AG09309 (cell line): ENCODE measurements at regions not wholly inside any gene's neighbourhood (a gene's known extent, or its start where the extent isn't known, plus 50 kb on each side); places are given as distances from the start of the nearest gene placed in this dataset.

Experiments
- DNase-seq: peaks from one replicate; pipeline ENCODE4 v3.0.0-alpha.2; 2010; ENCODE audit warnings: low read depth
- H3K4me3 ChIP-seq: 2 replicates; pipeline ENCODE4 v1.5.1; 2011; ENCODE audit warnings: mild to moderate bottlenecking, low read depth, low read length, moderate library complexity; ENCODE audit not compliant: control insufficient read depth
- TF ChIP-seq, protein P1 (sequence below): IDR thresholded peaks from 2 replicates; pipeline ENCODE4 v1.5.1; 2011; ENCODE audit warnings: mild to moderate bottlenecking, low read depth, low read length, inconsistent platforms; ENCODE audit not compliant: insufficient read depth, control insufficient read depth; ENCODE audit errors: missing control alignments

DNA sequence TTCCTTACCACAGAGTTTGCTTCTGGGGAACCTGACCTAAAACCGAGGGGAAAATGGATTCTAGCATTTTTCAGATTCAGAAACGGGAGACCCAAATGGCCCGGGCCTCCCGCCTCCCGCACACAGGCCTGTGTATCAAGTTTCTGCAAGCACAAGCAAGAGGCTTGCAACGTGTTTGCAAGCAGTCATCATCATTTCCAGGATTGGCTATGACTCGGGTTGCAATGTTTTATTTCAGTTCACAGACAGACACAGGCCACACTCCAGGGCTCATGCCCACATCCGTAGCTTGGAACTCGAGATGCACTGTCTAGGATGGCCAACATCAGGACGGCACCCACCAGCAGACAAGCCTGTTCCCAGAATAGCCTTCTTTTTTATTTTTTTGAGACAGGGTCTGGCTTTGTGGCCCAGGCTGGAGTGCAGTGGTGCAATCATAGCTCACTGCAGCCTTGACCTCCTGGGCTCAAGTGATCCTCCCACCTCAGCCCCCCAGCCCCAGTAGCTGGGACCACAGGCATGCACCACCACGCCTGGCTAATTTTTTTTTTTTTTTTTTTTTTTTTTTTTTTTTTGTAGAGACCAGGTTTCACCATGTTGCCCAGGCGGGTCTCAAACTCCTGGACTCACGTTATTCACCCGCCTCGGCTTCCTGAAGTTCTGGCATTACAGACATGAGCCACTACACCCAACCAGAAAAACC lies 68.1 kb upstream of the FOXK1 start:
- TF ChIP-seq, protein P1, sequence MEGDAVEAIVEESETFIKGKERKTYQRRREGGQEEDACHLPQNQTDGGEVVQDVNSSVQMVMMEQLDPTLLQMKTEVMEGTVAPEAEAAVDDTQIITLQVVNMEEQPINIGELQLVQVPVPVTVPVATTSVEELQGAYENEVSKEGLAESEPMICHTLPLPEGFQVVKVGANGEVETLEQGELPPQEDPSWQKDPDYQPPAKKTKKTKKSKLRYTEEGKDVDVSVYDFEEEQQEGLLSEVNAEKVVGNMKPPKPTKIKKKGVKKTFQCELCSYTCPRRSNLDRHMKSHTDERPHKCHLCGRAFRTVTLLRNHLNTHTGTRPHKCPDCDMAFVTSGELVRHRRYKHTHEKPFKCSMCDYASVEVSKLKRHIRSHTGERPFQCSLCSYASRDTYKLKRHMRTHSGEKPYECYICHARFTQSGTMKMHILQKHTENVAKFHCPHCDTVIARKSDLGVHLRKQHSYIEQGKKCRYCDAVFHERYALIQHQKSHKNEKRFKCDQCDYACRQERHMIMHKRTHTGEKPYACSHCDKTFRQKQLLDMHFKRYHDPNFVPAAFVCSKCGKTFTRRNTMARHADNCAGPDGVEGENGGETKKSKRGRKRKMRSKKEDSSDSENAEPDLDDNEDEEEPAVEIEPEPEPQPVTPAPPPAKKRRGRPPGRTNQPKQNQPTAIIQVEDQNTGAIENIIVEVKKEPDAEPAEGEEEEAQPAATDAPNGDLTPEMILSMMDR, result no peak
- peak overlapping the region; percentile 33 for H3K4me3 ChIP-seq
- peak; percentile 64 for DNase-seq

DNA sequence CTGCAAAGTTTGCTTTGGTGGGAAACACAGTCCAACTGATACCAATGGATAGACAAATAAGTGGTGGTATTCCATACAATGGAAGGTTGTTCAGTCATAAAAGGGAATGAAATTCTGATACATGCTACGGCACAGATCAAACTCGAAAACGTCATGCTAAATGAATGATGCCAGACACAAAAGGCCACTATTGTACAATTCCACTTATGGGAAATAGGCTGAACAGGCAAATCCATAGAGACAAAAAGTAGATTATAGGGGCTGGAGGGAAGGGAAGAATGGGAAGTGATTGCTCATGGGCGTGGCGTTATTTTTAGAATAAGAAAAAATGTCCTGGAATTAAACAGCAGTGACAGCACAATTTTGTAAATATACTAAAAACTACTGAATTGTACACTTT lies 66.0 kb upstream of the FOXK1 start:
- TF ChIP-seq, protein P1, result no peak
- no peak overlapping the region for H3K4me3 ChIP-seq
- DNase-seq, result no peak

DNA sequence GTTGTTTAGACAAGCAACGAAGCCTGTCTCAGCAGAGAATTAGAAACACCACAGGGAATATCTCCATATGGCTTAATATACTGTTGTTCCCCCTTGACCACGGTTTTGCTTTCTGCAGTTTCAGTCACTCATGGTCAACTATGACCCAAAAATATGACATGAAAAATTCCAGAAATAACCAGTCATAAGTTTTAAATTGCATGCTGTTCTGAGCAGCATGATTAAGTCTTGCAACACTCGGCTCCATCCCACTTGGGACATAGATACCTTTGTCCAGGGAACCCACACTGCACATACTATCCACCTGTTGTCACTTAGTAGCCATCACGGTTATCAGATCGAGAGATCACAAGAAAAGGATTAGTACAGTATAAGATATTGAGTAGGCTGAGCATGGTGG lies 60.7 kb upstream of the FOXK1 start:
- TF ChIP-seq, protein P1, result no peak
- no peak for DNase-seq
- H3K4me3 ChIP-seq, result no peak overlapping the region

DNA sequence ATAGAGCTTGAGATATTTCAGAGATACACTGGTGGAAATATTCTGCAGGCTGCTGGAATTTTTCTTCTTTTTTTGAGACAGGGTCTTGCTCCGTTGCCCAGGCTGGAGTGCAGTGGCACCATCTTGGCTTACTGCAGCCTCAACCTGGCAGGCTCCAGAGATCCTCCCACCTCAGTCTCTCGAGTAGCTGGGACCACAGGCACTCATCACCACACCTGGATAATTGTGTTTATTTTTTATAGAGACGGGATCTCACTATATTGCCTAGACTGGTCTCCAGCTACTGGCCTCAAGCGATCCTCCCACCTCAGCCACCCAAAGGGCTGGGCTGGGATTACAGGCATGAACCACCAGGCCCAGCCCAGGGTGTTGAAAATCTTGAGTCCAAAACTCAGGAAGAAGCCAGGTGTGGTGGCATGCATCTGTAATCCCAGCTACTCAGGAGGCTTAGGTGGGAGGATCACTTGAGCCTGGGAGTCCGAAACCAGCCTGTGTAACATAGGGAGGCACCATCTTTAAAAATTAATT lies 55.7 kb upstream of the FOXK1 start:
- TF ChIP-seq, protein P1, result no peak
- DNase-seq, result no peak
- no peak overlapping the region for H3K4me3 ChIP-seq

DNA sequence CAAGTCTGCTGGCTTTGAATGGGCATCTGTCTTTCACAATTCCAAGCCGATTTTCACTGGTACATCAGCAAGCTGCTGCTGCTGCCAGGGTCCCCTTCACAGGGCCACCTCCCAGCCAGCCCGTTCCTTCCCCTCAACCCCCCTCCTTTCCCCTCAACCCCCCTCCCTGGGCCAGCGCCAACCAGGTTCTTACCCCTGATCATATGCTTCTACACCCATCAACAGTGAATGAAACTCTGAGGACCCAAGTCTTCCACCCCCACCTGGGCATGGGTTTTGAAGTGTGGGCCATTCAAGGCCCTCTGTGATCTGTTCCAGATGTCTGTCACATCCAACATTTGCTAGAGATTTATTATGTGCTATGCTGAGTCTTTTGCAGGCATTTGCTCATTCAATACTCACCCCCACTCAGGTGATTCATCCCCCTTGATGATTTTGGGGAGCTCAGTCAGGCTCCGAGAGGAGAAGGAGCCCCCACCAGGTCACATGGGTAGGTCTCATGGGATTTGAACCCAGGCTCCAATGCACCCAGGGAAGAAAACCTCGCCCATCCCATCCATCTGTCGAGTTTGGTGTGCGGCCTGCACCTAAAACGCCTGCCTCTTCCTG lies 52.7 kb upstream of the FOXK1 start:
- DNase-seq, result no peak
- no peak overlapping the region for H3K4me3 ChIP-seq
- TF ChIP-seq, protein P1, result no peak

DNA sequence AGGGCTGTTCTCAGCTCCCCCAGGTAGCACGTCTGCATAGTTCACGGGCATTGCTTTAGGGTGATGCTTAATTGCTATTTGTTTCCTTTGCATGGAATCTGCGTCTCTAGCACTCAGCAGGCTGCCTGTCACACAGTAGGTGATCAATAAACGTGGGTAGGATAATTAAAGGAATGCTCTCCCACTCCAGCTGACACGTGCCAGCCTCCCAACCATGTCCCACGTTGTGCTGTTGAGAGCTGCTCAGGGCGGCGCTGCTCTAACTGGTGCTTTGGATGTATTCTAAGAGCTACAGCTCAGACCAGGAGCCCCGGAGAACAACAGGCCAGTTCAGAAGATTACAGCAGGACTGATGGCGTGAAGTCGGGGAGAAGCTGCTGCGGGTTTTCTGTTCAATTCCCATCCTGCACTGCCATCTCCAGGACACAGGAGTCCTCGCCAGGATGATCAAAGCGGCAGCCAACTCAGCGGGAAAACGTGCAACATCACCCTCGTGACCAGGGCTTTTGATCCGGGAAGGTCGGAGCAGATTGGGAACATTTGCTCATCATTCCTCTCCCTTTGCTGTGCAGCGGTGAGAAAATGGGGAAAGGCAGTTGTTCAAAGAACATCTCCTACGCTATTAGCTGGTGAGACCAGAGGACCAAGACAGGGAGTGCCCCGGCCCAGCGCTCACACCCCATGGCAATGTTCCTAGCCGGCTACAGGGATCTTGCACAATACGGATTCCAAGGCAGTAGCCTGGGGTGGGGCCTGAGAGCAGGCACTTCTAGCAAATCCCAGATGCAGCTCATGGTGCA lies 50.5 kb upstream of the FOXK1 start:
- DNase-seq, result peak; percentile 77
- TF ChIP-seq, protein P1, result peak; percentile 80

More for the DNA sequence above, 50.5 kb upstream of the FOXK1 start:
- H3K4me3 ChIP-seq, result peak overlapping the region; percentile 40
